GM12873 (cell line): ENCODE measurements at regions not wholly inside any gene's neighbourhood (a gene's known extent, or its start where the extent isn't known, plus 50 kb on each side); places are given as distances from the start of the nearest gene placed in this dataset.

Experiments
- CTCF ChIP-seq: IDR thresholded peaks from 2 replicates; pipeline ENCODE4 v1.5.1; 2012; ENCODE audit warnings: low read depth, mild to moderate bottlenecking, moderate library complexity, low read length, control low read depth; ENCODE audit not compliant: insufficient read depth; ENCODE audit errors: missing control alignments

DNA sequence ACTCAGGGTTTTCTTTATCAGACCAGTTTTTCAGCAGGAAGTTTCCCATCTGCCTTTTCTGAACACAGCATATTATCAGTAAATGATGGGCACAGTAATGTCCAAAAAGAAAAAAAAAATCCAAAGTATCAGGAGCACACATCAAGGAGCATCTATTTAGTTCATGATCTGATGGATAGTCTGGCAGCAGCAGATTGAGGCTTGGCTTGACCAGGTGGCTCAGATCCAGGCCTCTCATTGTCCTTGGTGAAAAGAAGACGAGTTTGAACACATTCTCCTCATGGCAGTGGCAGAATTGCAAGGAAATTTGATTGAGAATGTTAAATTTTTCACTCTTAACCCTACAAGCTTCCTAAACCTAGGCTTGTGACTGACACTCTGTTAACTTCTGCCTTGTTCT lies 192.9 kb downstream of the OXSM start:
- no peak for TF ChIP-seq CTCF

DNA sequence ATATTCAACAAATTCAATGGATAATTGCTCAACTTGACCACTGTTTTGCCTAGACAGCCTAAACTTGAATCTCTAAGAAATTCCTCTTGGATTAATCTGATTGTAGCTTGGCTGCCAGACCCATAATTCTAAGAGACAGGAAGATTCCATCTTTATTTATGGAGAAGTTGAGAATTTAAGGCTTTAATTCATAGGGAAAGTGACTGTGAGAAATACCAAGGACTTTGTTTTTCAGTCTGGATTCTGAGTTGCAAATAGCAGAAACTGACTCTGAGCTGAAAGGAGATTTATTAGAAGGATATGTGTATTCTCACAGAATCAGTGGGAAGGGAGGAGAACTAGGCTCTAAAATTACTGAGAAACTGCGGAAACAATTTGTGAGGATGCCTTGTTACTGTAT lies 195.7 kb downstream of the OXSM start:
- TF ChIP-seq CTCF, result no peak

DNA sequence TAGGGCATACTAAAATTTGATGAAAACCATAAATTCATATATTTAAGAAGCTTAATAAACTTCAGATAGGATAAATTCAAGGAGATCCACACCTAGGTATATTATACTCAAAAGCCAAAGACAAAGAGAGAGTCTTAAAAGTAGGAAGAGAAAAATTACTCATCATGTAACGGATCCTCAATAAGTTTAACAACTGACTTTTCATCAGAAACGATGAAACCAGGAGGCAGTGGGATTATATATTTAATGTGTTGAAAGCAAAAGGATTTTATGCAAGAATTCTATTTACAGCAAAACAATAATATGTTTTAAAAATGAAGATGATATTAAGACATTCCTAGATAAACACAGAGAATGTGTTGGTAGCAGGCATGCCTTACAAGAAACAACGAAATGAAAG lies 202.7 kb downstream of the OXSM start:
- TF ChIP-seq CTCF, result no peak

DNA sequence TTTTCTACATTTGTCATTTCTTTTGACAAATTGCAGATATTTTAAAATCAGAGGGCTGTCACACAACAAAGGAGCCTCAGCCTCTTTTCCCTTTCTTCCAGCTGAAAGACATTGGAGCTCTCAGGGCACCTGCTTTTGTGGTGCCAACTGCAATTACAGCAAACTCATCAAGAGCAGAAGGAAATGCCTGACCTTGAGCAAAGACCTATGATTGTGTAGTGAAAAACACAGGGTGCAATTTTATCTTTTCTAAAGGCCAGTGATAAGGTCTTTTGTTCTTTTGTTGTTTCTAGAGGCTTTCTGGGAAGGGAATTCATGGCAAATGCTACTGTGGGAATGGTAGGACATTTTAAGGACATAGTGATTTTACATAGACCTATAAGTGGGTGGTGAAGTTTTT lies 214.3 kb downstream of the OXSM start:
- no peak for TF ChIP-seq CTCF

- TF ChIP-seq CTCF, result no peak
Measured at GRCh38 chr3:26011276-26011675, 221.4 kb downstream of the OXSM start.

- TF ChIP-seq CTCF, result no peak
Measured at GRCh38 chr3:26012241-26012745, 222.4 kb downstream of the OXSM start.

DNA sequence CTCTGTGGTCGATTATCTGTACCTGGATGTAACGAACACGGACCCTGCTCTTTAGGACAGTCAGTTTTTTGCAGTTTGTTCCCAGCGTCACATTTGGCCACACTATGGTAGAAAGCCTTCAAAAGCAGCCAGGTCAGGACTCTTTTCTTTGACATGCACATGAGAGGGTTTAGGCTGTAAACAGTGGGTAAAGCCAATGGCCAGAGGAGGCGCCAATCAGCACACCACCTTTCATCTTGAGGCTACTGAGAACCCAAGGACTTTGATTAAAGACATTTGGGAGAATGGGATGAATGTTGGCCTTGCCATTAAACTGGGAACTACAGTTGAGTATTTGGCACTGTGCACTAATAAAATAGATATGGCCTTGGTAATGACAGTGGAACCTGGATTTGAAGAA lies 225.9 kb downstream of the OXSM start:
- no peak for TF ChIP-seq CTCF
